GM19397 (cell line): ENCODE measurements at regions not wholly inside any gene's neighbourhood (a gene's known extent, or its start where the extent isn't known, plus 50 kb on each side); places are given as distances from the start of the nearest gene placed in this dataset.
"Not testable (repeated sequence)": the region's sequence is repeated elsewhere in the genome, so short reads cannot be mapped to it uniquely, and the experiment has no call there.

Experiments used
- ATAC-seq: cut with Tn5 transposase; IDR thresholded peaks from one replicate; pipeline ENCODE4 v1.9.1; 2021; ENCODE audit warnings: mild to moderate bottlenecking, moderate library complexity; ENCODE audit not compliant: unreplicated experiment

DNA sequence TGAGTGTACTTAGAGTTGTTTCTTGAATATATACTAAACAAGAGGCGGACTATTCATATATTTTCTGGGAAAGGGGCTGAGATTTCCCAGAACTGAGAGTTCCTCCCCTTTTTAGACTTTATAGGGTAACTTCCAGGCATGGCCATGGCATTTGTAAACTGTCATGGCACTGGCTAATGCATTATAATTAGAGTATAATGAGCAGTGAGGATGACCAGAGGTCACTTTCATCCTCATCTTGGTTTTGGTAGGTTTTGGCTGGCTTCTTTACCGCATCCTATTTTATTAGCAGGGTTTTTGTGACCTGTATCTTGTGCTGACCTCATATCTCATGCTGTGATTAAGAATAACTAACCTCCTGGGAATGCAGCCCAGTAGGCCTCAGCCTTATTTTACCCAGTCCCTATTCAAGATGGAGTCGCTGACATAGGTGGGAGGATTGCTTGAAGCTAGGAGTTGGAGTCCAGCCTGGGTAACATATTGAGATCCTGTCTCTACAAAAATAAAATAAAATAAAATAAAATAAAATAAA lies 91.4 kb downstream of the MOBP start:
- ATAC-seq = no peak

DNA sequence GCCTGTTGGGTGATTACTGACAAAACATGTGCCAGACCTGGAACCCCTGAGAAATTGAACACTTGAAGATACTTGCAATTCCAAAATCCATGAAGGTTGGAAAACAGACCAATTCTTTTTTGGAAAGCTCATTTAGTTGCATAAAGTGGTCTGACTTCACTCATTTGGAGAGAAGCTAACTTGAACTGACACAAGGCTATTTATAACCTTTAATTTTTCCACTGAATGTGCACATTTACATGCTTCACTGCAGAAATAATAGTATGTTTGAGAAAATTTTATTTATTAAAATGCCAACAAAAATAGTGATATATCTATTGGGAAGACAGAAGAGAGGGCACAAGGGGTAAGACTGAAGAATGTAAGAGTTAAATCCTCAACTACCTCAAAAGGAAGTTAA lies 92.1 kb downstream of the MOBP start:
- no peak for ATAC-seq

DNA sequence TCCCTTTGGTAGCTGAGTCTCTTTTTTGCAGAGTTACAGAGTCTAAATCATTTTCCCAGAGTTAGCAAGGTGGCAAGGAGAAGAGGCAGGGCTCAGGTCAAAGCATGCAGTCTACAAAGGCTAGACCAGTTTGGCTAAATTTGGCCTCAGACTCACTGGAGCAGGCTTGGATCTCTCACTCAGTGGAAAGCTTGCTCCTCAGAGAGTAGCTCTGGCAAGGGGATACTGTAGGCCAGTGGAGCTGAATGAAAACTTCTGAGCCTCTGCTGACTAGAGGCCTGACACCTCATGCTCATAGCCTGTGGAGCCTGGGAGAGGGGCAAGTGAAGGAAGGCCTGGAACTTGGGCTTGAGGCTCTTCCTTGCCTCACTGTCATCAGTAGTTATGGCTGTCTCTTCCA lies 101.0 kb downstream of the MOBP start:
- ATAC-seq = no peak

DNA sequence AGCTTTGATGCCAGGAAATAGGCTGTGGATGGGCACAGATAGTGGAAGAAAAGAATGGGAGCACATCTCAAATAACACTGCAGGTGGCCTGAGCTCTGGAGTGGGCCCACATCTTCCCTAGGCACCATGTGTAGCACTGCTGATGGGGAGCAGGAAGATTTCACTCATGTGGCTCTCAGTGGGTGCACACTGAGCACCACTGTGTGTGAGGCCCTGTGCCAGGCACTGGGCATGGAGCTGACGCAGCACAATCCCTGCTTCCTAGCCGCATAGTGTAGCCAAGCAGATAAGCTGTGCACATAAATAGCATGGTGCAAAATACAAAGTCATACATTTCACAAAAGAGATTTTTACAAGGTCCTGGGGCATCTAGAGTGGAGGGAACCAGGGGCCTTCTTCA lies 101.6 kb downstream of the MOBP start:
- ATAC-seq = no peak

DNA sequence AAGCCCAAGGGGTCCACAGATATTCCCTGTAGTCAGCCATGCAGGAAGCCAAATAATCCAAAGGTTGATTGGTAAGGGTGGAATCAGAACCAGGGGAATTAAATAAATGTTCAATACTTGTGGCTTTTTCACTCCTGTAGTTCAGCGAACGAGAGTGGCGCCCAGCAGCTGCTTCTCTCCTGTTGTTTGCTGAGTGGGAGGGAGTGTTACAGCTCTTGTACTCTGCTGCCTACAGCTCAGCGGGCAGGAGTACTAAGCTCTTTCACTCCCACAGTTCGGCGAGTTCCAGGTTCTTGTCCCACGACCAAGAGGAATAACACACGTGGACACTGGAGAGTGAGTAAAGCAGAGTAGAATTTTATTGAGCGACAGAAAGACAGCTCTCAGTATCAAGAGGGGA lies 105.9 kb downstream of the MOBP start:
- ATAC-seq = no peak

DNA sequence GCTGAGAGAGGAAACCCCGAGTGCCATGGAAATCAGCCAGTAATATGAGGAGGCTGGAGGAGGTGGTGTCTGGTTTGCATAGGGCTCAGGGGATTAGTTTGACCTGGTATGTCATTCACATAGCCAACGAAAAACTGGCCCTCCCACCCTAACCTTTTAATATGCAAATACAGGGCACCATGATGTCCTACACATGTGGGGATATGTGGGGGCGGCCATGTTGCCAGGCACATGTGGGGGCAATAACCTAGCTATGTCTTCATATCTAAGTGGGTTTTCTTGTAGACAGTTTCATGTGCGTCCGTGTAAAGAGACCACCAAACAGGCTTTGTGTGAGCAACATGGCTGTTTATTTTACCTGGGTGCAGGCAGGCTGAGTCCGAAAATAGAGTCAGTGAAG lies 110.1 kb downstream of the MOBP start:
- ATAC-seq = no peak

DNA sequence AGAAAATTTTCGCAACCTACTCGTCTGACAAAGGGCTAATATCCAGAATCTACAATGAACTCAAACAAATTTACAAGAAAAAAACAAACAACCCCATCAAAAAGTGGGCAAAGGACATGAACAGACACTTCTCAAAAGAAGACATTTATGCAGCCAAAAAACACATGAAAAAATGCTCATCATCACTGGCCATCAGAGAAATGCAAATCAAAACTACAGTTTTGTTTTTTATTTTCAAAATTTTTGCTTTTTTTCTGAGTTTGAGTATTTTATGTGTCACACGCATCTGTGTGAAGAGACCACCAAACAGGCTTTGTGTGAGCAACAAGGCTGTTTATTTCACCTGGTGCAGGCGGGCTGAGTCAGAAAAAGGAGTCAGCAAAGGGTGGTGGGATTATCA lies 118.7 kb downstream of the MOBP start:
- ATAC-seq = not testable (repeated sequence)

DNA sequence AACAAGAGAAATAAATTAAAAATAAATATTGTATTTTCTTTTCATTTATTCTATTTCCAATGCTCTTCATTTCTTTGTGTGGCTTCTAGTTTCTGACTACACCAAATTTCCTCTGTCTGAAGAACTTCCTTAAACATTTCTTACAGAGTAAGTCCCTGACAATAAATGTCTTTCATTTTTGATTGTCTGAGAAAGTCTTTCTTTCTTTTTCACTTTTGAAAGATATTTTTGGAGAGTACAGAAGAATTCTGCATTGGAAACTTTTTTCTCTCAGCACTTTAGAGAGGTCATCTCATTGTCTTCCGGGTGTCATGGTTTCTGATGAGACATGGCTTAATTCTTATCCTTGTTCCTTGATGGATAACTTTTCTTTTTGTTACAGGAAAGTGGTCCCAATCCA lies 119.6 kb downstream of the MOBP start:
- no peak for ATAC-seq

DNA sequence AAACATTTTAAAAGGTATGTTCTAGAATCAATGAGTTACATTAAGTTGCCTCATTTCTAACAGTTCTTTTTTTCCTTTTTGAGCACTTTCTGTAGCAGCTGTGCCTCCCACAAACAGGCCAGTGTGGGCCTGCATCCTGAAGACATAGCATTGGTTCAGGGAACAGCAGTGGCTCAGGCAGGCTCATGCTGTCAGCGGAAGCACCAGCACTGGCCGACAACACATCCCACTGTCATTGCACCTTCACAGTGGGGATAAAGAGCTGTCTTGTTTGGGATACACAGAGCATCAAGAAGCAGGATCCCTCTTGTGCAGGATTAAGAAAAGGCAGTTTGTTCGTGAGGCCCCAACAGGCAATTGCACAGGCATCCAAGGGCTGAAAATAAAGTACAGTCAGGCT lies 123.3 kb downstream of the MOBP start:
- no peak for ATAC-seq

DNA sequence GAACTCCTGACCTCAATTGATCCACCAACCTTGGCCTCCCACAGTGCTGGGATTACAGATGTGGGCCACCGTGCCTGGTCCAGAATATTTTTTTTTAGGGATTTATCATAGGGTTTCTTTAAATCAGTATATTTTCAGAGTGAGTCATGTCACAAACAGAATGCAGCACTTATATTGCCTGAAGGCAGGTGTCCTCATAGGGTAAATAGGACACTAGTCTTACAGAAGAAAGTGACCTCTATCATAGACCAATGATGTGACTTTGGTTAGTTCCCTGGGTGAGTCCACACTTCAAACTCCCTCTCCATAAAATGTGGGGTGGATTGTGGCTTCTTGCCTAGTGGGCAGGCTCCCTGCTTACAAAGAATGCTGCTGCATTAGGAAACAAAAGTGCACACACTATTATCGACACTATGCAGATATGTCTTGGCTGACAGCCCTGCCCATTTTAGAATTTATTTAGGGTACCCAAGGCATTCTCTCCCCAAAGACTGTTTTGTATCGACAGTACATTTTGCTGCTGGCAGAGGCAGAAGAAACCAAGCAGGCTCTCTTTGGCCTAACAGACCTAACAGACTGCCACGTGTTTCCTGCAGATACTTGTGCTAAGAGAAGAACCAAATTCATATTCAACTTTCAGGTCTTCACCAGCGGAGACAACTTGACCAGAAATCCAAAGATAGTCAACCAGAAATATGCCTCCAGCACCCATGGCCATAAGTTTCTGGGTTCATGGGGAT lies 125.0 kb downstream of the MOBP start:
- ATAC-seq = no peak

DNA sequence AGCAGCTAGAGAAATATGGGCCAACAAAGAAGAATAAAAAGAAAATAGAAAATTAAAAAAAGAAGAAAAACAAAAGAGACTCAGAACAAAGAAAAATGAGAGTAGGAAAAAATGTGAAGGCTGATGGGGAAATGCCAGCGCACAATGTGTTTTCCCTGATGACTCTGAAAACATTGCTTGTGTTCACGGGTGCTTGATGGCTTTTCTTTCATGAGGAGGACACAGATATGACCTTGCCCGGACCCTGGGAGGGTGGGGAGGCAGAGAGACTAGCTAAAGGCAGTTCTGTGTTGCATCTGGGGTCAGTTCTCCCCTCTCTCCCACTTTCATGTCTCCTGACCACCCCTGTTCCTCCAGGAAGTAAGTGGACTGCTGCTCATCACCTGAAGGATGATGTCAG lies 125.9 kb downstream of the MOBP start:
- no peak for ATAC-seq

DNA sequence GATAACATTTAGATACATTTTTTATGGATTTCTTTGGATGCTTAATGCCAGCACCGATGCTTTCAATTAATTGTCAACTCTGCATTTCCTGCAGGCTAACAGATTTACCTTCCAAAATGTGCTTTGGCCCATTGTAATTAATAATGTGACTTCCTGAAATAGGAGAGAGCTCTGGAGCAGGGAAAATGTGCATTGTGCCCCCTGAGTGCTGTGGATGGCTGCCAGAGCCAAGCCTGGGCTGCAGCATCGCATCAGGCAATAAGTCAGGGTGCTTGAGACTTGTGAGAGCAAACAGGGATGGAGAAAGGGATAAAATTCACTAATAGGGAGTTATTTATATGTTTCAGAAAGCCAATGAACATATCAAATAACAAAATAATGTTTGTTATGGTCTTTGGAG lies 133.8 kb downstream of the MOBP start:
- no peak for ATAC-seq

DNA sequence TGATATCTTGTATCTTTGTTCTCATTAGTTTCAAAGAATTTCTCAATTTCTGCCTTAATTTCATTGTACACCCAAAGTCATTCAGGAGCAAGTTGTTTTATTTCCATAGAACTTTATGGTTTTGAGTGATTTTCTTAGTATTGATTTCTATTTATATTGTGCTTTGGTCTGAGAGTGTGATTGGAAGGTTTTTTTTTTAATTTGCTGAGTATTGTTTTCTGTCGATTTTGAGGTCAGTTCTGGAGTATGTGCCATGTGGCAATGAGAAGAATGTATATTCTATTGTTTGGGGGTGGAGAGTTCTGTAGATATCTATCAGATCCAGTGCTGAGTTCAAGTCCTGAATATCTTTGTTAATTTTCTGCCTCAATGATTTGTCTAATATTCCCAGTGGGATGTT lies 138.4 kb downstream of the MOBP start:
- no peak for ATAC-seq

DNA sequence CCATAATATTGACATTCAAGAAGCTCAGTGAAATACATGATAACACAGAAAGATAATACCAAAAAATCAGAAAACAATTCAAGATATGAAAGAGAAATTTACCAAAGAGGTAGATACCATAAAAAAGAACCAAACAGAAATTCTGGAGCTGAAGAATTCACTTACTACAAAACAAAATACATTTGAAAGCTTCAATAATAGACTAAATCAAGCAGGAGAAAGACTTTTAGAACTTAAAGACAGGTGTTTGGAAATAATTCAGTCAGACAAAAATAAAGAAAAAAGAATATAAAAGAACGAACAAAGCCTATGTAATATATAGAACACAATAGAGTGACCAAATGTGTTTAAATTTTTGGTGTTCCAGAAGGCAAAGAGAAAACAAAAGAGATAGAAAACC lies 158.7 kb downstream of the MOBP start:
- ATAC-seq = no peak

DNA sequence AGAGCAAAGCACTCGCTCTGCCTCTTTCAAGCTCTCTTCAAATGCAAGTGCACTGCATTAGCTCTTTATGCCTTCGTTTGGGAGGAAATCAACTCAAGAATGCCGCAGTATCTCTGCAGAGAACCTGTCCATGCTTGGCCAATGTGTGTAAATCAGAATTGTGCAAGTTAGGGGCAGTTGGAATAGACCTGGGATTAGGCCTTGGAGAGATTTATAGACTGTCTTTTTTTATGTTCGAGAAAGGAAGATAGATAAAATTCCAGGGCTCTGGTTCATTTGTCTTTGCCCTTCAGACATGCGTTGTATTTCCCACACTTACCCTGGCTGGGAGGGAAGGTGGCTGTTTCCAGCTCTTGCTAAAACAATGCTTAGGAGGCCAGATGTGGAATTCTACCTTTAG lies 163.7 kb downstream of the MOBP start:
- ATAC-seq = no peak

DNA sequence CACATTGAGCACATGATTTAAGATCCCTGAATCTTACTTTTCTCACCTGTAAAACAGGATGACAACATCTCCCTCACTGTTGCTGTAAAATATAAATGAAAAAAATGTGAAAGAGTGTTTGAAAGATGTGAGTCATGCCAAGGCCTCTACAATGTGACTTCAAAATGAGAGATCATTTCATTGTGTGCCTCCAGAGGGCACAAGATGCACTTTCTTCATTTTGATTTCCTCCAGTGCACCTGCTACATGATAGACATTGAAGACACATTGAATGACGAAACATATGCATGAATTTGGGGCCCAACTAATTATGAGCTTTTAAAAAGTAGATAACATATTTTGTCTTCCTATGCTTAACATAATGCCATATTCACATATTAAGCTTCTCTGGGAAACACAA lies 170.3 kb downstream of the MOBP start:
- no peak for ATAC-seq

DNA sequence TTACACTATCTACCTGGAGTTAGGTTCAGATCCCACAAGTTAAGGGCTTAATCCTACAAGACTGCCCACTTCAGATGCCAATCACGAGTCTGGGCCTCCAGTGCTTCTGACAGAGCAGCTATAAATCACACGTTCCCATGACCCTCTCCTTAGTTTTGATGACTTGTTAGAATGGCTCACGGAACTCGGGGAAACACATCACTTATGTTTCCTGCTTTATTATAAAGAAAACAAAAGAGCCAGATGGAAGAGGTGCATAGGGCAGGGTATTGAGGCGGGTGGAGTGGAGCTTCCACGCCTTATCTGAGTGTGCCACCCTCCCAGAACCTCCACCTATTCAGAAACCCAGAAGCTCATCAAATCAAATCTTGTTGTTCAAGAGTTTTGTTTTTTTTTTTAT lies 170.8 kb downstream of the MOBP start:
- no peak for ATAC-seq

DNA sequence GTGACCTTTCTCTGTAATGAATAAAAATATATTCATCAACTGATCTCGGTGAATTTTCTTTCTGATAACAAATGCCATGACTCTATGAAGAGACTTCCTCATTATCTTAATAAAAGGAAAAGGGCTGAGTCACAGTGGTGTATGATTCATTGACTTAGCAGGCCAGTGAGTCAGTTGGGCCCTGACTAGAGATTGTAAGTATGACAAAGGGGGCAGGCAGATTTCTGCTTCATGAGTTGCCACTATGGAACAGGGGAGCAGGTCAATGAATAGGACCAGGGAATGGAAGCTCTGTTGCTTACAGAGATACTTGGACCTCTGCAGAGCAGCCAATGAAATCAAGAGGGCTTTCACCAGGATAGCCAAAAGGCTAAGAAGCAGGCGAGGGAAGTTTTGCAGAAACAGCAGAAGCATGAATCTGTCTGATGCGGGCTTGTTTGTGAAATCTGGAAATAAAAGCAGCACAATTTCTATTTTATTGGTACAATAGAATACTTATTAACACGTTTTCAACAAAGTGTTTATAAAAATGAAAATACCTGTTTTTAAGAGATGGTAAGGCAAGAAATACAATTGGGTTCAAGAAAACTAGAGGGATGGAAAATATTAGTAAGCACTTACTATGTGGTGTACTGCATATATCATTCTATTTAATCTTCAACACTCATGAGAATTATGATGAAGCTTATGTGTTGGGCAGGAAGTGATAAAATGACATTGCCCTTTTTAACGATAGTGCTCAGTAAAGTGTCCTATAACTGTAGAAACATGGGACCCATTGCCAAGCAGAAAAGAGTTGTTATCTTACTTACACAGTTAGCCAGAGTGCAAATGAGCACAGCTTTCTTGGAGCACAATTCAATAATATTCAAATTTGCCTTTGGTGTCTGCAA lies 169.8 kb upstream of the MYRIP start:
- no peak for ATAC-seq

DNA sequence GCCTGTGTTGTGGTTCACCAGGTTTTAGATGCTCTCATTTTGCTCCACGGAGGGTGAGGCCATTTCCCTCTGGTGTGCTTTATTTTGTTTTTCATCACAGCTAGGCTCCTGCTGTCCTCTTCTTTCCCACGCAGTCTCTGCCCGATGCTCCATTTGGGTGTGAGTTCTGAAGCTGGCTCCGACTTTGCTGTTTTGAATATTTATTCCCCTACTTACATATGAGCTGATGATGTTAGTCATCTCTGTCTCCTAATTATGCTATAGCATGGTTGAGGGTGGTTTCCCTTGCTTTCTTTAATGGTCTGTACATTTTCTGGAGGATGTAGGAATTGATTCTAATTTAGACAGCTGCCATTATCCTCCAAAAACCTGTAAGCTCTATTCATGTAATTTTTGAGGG lies 168.1 kb upstream of the MYRIP start:
- no peak for ATAC-seq

DNA sequence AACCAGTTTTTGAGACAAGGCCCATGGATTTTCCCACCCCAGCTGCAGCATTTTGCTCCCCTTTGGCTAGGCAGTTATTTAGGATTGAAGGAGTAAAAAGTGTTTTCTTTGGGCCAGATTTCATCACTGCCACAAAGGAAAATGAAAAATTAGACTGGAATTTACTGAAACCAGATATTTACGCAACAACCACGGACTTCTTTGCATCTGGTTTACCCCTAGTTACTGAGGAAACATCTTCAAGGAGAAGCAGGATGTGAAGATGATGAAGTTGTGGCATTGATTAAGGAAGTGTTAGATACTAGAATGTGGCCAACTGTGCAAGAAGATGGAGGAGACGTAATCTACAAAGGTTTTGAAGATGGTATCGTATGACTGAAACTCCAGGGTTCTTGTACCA lies 165.2 kb upstream of the MYRIP start:
- ATAC-seq = no peak

DNA sequence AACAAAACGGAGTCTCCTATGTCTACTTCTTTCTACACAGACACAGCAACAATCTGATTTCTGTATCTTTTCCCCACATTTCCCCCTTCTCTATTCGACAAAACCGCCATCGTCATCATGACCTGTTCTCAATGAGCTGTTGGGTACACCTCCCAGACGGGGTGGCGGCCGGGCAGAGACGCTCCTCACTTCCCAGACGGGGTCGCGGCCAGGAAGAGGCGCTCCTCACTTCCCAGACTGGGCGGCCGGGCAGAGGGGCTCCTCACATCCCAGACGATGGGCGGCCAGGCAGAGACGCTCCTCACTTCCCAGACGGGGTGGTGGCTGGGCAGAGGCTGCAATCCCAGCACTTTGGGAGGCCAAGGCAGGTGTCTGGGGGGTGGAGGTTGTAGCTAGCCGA lies 158.2 kb upstream of the MYRIP start:
- ATAC-seq = not testable (repeated sequence)
